HG03457 (cell line): ENCODE measurements at regions not wholly inside any gene's neighbourhood (a gene's known extent, or its start where the extent isn't known, plus 50 kb on each side); places are given as distances from the start of the nearest gene placed in this dataset.
A peak's percentile ranks its signal among the peaks of the same experiment; 100 is the strongest.
"Not testable (repeated sequence)": the region's sequence is repeated elsewhere in the genome, so short reads cannot be mapped to it uniquely, and the experiment has no call there.

Source experiments
- ATAC-seq: cut with Tn5 transposase; IDR thresholded peaks from one replicate; pipeline ENCODE4 v1.9.1; 2021; ENCODE audit warnings: moderate number of reproducible peaks; ENCODE audit not compliant: unreplicated experiment

DNA sequence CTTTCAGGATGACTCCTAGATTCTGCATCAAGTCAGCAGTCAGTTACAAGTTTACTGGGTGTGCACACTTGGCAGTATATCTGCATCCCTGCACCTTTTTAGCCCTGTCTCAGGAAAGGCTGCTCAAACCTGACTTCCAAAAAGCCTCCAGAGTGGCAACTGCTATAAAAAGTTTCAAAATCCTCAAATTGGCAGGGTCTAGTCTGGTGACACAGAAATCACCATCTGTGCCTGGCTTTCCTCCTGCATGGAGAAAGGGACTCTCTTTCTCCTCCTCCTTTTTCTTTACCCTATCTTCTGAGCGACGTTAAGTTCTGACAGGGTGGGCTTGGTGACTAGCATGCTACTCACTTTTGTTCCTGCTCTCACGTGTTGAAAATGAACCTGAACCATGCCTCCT is 679.5 kb downstream of the C12orf50 start:
- ATAC-seq, result no peak

DNA sequence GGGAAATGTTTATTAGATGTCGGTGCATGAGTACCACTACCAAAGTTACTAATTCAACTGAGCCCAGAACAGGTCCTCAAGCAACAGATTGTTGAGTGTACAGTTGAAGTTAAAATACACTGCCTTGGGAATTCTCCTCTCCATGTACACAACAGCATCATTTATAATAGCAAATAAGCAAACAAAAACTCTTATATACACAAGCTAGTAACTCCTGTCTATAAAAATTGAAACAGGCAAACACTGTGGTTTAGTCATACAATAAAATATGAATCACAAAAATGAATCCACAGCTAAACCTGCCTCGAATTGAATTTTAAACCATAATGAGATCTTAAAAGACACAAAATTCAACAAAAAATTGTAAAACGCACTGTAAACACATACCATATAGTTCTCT is 681.1 kb downstream of the C12orf50 start:
- no peak for ATAC-seq

DNA sequence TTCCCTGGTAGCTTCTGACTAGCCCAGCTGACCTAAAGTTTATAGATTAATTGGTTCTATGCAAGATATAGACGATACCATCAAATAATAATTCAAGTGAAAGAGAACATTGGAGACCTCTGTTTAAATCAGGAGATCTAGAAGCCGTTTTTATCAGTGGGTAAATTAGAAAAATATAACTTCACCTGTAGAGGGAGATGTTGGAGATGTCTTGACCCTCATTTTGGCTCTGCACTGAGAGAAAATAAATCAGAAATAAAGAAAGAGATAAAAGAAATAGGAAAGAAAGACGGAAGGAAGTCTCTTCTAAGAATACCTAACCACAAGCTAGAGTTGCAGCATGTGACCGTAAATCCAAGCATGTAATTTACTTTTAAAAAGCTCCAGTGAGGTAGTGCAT is 684.5 kb downstream of the C12orf50 start:
- ATAC-seq, result no peak

DNA sequence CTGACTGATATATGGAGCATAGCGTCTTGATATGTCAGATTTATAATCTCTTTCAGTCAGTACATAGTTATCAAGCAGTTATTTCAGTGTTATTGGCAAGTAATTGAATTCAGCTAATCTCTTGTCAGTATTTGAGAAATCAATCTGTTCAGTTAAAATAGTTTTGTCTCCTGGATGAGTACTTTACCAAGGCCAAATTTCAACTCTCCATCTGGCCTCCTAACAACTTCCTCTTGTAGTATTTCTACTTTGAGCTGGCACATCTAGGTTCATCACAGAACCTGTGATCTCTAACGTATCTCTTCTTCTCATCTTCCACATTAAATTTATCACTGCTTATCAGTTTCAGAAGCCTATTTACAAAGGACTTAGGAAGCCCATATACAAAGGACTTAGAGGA is 690.5 kb downstream of the C12orf50 start:
- ATAC-seq, result no peak

DNA sequence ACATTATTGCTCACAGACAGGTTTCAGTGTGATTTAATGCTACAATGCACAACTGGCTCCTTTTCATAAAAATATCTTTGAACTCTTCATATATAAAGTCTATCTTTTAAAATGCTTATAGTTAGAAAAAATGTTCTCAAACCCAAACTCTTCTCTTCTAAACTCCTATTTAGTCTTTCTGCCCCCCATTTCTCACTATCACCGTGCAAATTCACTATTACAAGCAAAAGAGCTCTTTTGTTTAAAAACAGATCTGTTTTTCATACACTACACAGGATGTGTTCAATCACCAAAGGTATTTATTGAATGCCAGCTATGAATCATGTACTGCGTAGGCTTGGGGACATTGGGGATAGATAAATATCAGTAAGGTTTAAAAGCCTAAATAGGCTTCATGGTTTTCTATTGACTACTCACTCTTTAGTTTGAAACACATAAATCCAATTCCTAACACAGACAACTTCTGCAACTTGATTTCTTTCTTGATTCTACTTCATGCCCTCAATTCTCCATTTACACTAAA is 692.3 kb downstream of the C12orf50 start:
- ATAC-seq, result no peak

DNA sequence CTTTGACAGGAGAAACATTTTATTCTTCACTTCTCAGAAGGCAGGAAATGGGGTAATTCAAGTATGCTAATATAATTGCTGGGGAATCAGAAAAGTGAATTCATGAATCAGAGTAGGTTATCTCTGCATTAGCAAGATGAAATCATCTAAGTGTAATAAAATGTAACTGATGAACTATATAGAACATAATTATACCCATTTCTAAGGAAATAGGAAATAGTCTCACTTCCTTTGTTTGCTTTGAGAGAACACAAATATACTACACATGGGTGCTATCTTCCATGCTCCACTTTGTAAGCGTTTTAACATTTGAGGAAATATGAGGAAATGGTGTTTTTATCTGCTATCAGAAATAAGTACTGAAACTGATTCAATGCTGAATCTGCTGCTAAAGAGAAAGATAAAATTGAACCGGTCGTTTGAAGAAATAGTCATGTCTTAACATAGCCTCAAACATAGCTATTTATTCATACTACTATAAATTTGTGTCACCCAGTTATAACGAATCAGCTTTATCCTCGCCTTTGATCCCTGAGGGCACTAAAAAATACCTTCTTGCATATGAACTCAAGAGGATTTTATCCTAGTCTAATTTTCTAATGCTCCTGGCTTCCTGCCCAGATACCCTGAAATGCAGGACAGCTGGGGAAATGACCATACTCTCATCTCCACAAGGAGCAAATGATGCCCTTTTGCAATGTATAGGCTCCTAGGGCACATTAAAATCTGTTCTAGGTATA is 696.0 kb downstream of the C12orf50 start:
- no peak for ATAC-seq

DNA sequence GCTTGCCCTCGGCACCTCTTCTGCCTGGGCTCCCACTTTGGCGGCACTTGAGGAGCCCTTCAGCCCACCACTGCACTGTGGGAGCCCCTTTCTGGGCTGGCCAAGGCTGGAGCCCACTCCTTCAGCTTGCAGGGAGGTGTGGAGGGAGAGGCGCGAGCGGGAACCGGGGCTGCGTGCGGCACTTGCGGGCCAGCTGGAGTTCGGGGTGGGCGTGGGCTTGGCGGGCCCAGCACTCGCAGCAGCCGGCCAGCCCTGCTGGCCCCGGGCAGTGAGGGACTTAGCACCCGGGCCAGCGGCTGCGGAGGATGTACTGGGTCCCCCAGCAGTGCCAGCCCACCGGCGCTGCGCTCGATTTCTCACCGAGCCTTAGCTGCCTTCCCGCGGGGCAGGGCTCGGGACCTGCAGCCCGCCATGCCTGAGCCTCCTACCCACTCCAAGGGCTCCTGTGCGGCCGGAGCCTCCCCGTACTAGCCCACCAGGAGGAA is 699.1 kb downstream of the C12orf50 start:
- ATAC-seq, result not testable (repeated sequence)

DNA sequence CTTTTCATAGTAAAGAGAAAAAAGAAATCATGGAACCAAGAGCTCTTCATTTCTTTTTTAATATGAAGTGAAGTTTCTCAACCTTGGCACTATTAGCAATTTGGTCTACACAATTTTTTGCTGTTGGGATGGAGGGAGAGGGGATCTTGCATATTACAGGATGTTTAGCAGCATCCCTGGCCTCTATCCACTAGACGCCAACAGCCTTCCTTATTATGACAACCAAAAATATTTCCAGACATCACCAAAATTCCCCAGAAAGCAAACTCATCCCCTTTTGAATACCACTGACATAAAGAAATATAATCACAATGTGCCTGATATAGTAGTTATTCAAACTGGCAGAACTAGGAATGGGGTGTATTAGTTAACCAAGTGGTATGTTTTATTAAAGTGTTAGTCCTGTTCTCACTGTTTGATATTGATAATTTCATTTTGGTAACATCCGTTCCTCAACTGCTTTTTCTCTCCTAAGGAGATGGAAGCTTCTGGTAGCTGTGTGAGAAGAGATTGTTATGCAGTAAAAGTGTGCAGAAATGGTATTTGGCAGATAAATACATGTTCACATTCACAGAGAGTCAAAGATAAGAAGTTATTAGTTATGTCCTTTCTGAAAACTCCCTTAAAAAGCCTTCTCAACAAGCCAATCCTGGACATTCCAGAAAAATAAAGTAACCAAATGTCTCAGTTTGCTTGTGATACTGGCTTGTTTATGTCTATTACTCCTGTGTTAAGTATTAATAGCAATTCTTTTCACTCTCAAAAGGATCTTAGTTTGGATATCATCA is 699.9 kb downstream of the C12orf50 start:
- no peak for ATAC-seq

DNA sequence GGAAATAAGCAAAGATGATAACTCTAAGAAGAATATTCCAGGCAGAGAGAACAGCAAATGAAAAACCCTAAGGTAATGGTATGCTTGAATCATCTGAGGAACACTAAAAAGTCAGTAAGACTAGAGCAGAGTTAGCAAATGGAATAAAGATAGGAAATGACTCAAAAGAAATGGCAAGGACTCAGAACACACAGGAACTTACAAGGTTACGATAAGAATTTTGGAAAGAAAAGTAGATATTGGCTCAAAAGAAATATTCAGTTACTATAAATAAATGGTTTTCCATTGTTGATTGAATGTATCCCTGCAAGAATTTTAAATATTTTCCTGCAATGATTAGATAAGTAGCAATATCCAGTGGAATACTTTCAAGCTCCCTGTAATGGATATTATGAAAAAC is 705.8 kb downstream of the C12orf50 start:
- no peak for ATAC-seq

DNA sequence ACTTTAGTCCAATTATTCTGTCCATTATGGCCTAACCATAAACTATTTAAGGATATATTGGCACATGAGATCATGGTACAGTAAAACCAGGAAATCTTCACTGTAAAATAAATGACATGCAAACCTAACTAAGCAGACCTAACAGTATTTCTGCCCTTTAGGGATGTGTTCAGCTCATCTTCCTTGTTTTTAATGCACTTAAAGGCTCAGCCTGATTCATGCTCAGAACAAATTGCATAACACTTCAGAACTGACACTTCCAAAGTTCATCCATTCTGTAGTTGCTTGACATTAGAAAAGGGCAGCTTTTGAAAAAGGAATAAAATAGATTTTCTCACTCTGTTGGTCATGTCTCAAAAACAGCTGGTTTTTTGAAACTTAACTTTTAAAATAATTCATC is 708.5 kb downstream of the C12orf50 start:
- no peak for ATAC-seq

DNA sequence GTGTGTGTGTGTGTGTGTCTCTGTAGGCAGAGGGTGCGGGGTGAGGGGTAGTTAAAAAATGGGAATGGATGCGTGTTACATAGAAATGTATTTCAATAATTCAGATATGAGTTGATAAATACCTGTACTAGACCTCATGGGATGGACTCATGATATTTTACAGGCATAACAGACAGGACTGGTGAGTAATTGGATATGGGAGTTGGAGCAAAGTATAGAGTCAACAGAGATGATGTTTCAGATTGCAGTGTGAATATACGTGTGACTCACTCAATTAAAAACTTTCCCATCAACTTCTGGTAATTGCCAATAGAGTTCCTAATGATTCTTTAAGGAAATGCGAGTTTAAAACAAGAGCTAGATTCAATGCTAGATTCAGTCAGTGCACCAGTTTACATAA is 711.9 kb downstream of the C12orf50 start:
- ATAC-seq, result no peak

DNA sequence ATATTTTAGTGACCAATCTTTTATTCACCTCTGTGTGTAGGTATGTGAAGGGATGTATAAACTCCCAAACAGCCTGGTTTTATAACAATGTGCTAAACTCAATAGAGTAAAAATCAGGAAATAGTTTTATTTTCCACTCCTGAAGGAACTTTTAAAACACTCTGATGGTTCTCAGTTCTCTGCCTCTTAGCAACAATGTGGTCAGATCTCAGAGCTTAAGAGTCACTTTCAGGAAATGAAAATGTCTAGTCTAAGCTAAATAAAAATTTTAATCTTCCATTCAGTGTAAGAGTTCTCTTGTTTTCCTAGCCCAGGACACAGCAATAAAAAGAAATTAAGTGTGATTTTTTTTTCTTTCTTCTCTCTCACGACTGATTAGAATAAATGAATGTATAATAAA is 718.0 kb downstream of the C12orf50 start:
- ATAC-seq, result peak; percentile 73

DNA sequence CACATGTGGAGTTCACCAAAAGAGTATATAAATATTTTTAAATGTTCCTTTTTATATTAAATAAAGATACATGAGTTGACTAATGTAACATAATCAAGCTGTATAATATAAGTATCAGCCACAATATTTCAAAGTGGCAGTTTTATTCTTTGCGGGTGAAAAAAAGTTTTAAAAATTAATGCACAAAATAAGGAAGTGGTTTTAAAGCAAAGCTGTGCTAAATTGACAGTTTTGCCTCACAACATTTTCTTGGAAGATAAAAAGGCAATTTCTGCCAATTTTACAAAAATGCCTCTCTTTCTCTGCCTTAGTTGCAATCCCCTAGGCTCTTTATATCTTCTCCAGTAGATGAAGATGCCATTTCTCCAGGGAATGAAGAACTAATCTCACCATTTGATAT is 719.1 kb downstream of the C12orf50 start:
- no peak for ATAC-seq

DNA sequence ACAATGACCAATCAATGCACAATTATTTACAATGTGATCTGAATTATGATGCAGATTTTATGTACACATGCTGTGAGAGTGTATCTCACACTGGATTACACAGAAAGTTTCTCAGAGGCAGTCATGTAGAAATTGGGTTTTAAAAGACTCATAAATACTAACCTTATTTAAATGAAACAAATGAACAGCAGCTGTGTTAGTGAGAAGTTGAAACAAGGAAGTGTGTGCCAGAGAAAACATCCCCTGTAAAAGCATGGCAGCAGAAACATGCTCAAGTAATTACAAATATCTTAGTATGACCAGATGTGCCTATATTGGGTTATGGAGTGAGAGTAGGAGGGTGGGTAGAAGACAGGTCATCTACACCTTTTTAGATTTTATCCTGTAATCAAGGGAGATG is 723.7 kb downstream of the C12orf50 start:
- no peak for ATAC-seq

DNA sequence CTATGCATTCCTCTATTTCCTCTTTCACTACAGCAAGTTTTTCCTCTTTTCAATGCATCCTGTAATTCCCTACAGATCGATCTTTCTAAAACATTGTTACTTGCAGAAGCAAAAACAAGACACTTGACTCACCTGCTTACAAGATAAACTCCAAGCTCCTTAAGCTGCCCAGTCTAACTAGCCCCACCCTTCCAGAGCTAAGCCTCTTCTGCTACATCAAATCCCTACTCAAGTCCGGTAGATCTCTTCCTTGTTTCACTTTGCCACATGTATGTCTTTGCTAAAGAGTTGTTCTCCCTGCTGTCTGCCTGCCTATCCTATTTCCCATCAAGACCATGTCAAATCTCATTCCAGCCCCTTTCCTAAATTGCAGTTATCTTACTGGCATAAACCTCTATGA is 724.8 kb downstream of the C12orf50 start:
- no peak for ATAC-seq

DNA sequence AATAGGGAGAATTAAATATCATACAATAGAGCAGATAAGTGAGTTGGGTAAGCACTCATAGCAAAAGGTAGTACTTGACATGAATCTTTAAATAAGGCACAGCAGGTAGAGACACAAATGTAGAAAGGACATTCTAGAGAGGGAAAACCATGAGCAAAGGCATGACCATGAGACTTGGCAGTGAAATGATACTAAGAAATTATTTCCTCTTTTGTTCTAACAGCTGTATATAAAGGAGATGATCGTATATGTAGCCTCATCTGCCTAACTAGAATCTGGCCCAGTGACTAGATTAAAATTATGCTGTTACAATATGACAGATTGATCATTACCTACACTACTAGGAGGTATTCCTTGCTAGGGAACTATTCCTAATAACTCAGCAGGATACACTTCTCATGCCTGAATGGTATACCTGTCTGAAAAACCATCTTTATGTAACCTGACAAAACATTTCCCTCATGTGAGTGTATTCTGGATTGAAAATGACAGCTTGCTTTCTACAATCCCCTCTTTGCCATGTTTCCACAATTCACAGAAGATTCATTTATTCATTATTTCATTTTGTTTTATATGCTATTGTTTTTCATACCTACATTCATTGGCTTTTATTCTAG is 725.7 kb downstream of the C12orf50 start:
- ATAC-seq, result no peak

DNA sequence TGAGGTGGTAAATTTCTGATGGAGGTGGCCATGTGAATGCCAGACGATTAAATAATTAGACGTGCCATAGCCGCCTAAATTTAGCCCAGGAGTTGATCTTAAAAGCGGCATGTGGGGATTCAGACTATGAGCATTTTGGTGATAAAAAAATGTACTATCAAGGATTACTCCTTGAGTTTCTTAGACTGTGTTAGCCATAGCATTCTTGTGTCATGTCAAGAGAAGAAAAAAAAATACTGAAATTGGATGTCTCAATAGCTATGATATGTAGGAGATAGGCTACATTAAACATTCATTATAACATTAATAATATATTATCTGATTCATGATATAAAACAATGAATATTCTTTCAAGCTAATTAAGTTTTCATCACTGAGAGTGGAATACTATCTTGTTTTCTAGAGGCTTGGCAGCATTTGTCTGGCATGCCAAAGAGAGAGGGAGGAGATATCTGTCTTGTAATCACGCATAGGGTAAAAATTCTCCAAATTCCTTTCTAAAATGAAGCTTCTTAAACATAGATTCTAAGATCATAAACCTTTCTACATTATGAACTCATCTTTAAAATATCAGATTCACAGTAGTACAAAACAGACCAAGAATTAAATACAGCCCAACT is 727.0 kb downstream of the C12orf50 start:
- ATAC-seq, result no peak

DNA sequence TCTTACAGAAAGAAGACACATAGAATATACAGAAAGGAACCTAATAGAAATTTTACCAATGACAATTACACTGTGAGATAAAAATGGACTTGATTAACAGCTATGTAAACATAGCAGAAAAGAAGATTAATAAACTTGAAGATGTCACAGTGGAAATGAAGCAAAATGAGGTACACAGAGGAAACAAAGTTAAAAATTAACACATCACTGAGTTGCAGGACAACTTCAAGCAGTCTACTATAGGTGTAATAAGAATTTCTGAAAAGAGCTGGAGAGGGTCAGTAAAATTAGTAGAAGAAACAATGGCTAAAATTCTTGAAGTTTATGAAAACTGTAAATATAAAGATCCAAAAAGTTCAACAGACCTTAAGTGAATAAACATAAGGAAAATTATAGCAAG is 738.7 kb downstream of the C12orf50 start:
- ATAC-seq, result no peak

DNA sequence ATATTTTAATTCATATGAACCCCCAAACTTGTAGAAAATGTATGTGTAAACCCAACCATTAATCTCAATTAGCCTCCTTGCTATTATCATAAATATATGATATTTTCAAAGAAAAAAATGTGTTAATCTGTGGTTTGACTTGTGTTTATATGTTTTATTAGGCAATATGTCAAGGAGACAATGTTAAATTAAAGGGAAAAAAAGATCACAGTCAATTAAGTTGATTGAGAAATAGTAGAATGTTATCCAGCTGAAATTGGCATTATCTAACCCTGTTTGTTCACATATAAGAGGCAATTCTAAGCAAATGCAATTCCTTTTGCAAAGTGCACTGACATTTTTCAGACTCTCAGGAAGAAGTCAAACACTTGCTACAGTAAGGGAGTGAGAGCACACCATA is 745.3 kb downstream of the C12orf50 start:
- ATAC-seq, result no peak

DNA sequence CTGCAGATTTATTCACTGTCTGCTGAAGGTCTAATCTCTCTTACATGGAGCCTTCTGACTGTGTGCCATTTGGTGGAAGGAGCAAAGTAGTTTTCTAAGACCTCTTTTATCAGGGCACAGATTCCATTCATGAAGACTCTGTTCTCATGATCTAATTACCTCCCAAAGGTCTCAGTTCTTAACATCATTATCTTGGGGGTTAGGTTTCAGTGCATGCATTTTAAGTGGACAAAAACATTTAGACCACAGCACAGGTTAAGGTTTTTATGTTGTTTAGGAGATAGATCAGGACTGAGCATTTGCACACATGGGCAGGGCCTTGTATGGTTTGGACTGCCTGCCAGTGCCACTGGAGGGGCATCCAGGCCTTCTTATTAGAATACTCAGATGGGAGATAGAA is 746.1 kb downstream of the C12orf50 start:
- no peak for ATAC-seq

DNA sequence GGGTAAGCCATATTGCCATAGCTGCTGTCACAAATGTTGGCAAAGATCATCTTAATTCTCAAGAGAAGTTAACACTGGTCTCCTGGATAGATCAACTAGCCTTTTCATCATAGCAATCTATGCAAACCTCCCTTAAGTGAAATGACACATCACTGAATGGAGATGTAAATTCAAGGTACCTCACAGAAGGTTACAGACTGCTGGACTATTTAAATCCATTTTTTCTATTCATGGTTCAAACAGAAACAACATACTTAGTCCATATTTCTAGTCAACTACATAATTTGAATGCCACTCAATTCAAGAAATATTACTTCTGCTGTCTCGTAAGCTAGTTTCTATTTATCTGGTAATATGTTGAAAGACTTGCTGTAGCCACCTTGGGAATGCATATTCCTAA is 748.3 kb downstream of the C12orf50 start:
- peak; percentile 59 for ATAC-seq
